CD14-positive monocyte (primary cell): ENCODE measurements at regions not wholly inside any gene's neighbourhood (a gene's known extent, or its start where the extent isn't known, plus 50 kb on each side); places are given as distances from the start of the nearest gene placed in this dataset.

ENCODE experiments used
- DNase-seq, 3 donors: peaks; one replicate each; pipeline ENCODE4 v3.0.0-alpha.2; 2011 to 2022
- H2AFZ ChIP-seq: 2 replicates; pipeline ENCODE4 v1.6.0; 2012; ENCODE audit warnings: mild to moderate bottlenecking, low read depth, low read length, inconsistent platforms; ENCODE audit not compliant: insufficient read depth, poor library complexity, severe bottlenecking
- H3K27ac ChIP-seq, 2 donors: 1 replicate in 1 of 2; 2 replicates in 1 of 2; pipeline ENCODE4 v1.5.1; 2012 to 2013; ENCODE audit warnings: low read length in 2 of 2, control low read depth in 1 of 2, inconsistent platforms in 1 of 2, low read depth in 1 of 2, mild to moderate bottlenecking in 1 of 2
- H3K27me3 ChIP-seq, 2 donors: one replicate each; pipeline versions ENCODE4 v1.6.0 to v1.6.1; 2011 to 2013; ENCODE audit warnings: low read length in 2 of 2; ENCODE audit not compliant: control insufficient read depth in 2 of 2, insufficient read depth in 2 of 2
- H3K36me3 ChIP-seq, 2 donors: replicated peaks in 1 of 2; 1 replicate in 1 of 2; 2 replicates in 1 of 2; pipeline versions ENCODE4 v1.5.1 to v1.6.1; 2012 to 2013; ENCODE audit warnings: low read length in 2 of 2, control low read depth in 1 of 2, inconsistent platforms in 1 of 2, mild to moderate bottlenecking in 1 of 2; ENCODE audit not compliant: insufficient read depth in 2 of 2, control insufficient read depth in 1 of 2
- H3K4me1 ChIP-seq, 2 donors: 1 replicate in 1 of 2; 2 replicates in 1 of 2; pipeline versions ENCODE4 v1.5.1 to v1.6.1; 2012 to 2013; ENCODE audit warnings: low read length in 2 of 2, control low read depth in 1 of 2, inconsistent platforms in 1 of 2, mild to moderate bottlenecking in 1 of 2, moderate library complexity in 1 of 2; ENCODE audit not compliant: insufficient read depth in 2 of 2, control insufficient read depth in 1 of 2
- H3K4me2 ChIP-seq: replicated peaks from 2 replicates; pipeline ENCODE3; 2012; ENCODE audit warnings: low read length, moderate library complexity, mild to moderate bottlenecking; ENCODE audit not compliant: poor library complexity, severe bottlenecking; ENCODE audit errors: extremely low read depth
- H3K4me3 ChIP-seq, 3 experiments: fragments of 200-600 bp in 1 of 3; sonication (generic) in 1 of 3; replicated peaks in 1 of 3; 1 replicate in 2 of 3; 2 replicates in 1 of 3; pipeline ENCODE4 v1.5.1; 2011 to 2013; ENCODE audit warnings: low read length in 3 of 3, mild to moderate bottlenecking in 3 of 3, control low read depth in 2 of 3, low read depth in 2 of 3, inconsistent platforms in 1 of 3, moderate library complexity in 1 of 3
- H3K79me2 ChIP-seq: 2 replicates; pipeline ENCODE4 v1.6.0; 2012; ENCODE audit warnings: mild to moderate bottlenecking, control low read depth, inconsistent platforms, low read length, moderate library complexity; ENCODE audit not compliant: insufficient read depth
- H3K9ac ChIP-seq: 2 replicates; pipeline ENCODE4 v1.6.0; 2017; ENCODE audit warnings: low read length, mild to moderate bottlenecking; ENCODE audit not compliant: insufficient read depth, poor library complexity, severe bottlenecking
- H3K9me3 ChIP-seq, 2 donors: replicated peaks in 1 of 2; 1 replicate in 1 of 2; 2 replicates in 1 of 2; pipeline versions ENCODE4 v1.5.1 to v1.6.1; 2012 to 2013; ENCODE audit warnings: low read length in 2 of 2, control low read depth in 1 of 2; ENCODE audit not compliant: control insufficient read depth in 1 of 2, insufficient read depth in 1 of 2
- H4K20me1 ChIP-seq: 2 replicates; pipeline ENCODE4 v1.6.0; 2012; ENCODE audit warnings: mild to moderate bottlenecking, low read length, control low read depth, moderate library complexity; ENCODE audit not compliant: insufficient read depth
- H3K27ac Mint-ChIP-seq, 7 donors: one replicate each; pipeline ENCODE4 v1.8.0; 2020; ENCODE audit warnings: mild to moderate bottlenecking in 7 of 7, mixed read lengths in 7 of 7, moderate library complexity in 6 of 7, inconsistent platforms in 2 of 7
- H3K27me3 Mint-ChIP-seq, 3 donors: one replicate each; pipeline ENCODE4 v1.8.0; 2021 to 2022; ENCODE audit warnings: low read depth in 3 of 3, mild to moderate bottlenecking in 3 of 3, mixed read lengths in 3 of 3, moderate library complexity in 3 of 3, inconsistent platforms in 1 of 3
- H3K36me3 Mint-ChIP-seq, 2 donors: one replicate each; pipeline ENCODE4 v1.8.0; 2020; ENCODE audit warnings: mixed read lengths in 2 of 2, inconsistent platforms in 1 of 2, mild to moderate bottlenecking in 1 of 2
- H3K4me1 Mint-ChIP-seq: one replicate; pipeline ENCODE4 v1.8.0; 2020; ENCODE audit warnings: mild to moderate bottlenecking, mixed read lengths
- H3K4me3 Mint-ChIP-seq, 2 donors: one replicate each; pipeline ENCODE4 v1.8.0; 2020; ENCODE audit warnings: mild to moderate bottlenecking in 2 of 2, mixed read lengths in 2 of 2, moderate library complexity in 1 of 2
- H3K9me3 Mint-ChIP-seq, 7 donors: one replicate each; pipeline ENCODE4 v1.8.0; 2020 to 2022; ENCODE audit warnings: mixed read lengths in 7 of 7, mild to moderate bottlenecking in 6 of 7, moderate library complexity in 6 of 7, inconsistent platforms in 2 of 7
- CTCF ChIP-seq: fragments of 200-600 bp; IDR thresholded peaks from one replicate; pipeline ENCODE4 v1.8.0; 2022; ENCODE audit warnings: antibody characterized with exemption, mild to moderate bottlenecking
- WGBS: methylation state at CpG from one replicate; pipeline ENCODE4 v1.1.5; 2013; ENCODE audit warnings: missing lambda C conversion rate; ENCODE audit not compliant: insufficient coverage; 5-methylcytosine and 5-hydroxymethylcytosine counted together
- intact Hi-C, 2 donors: fragments of 100-400 bp; cut with micrococcal nuclease; formaldehyde crosslinking; loops; one replicate each; pipeline versions ENCODE4 v1.15.0 to v1.15.1; 2023

DNA sequence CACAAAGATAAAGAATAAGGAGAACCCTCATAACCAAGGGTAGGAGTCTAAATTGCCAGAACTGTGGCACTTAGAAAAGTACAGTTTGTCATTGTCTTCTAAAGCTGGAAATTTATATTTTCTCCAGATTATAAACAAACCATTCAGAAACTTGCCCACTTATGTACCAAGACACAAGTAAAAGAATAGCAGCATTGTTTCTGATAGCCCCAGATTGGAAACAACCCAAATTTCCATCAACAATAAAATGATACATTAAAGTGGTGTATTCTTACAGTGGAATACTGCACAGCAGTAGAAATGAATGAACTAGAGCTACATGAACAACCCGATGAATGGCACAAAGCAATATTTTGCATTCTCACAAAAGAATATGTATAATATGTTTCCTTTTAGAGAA is 63.1 kb upstream of the PDHA1 start:
- Histone ChIP-seq H3K4me2 (no peak overlapping the region), H3K9ac (no peak overlapping the region), H3K4me3 (no peak overlapping the region), H3K27me3 (peaks cover 0 to 2% of the 10 kb centered on the region in 2 donors), H3K9me3 (no peaks in the 10 kb centered on the region), H2AFZ (no peak overlapping the region), H3K79me2 (no peaks in the 10 kb centered on the region), H3K36me3 (no peaks in the 10 kb centered on the region), H4K20me1 (no peaks in the 10 kb centered on the region), H3K27ac (no peak overlapping the region), H3K4me1 (no peaks in the 10 kb centered on the region)
- no peak overlapping the region for H3K27ac Mint-ChIP-seq
- H3K36me3 Mint-ChIP-seq, result no peaks in the 10 kb centered on the region
- TF ChIP-seq CTCF, result no peak
- intact Hi-C loops, result no loop called here
- H3K4me1 Mint-ChIP-seq, result no peaks in the 10 kb centered on the region
- peaks cover 0 to 3% (median 0%) of the 10 kb centered on the region in 3 donors for H3K27me3 Mint-ChIP-seq
- peaks cover 0 to 11% (median 3%) of the 10 kb centered on the region in 7 donors for H3K9me3 Mint-ChIP-seq
- H3K4me3 Mint-ChIP-seq, result no peak overlapping the region
- no CpG with 5 or more reads among the region's 1 CpG for WGBS
- no peak for DNase-seq

DNA sequence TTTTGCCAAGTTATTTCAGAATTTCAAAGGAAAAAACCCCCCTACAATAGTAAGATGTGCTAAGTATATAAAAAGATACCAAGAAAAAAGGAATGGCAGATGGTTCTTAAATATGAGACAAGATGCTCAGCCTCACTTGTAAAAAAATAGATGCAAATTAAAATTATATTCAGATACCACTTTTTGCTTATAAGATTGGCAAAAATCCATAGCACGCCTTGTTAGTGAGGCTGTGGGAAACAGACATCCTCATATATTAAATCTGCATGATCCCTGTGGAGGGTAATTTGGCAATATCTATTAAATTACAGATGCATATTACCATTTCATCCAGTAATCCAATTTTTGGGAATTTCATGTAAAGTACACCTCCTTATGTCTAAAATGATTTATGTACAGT is 62.5 kb upstream of the PDHA1 start:
- Mint-ChIP-seq H3K36me3 (no peaks in the 10 kb centered on the region), H3K27ac (no peak overlapping the region), H3K4me3 (no peak overlapping the region), H3K9me3 (peaks cover 0 to 11% (median 5%) of the 10 kb centered on the region in 7 donors), H3K4me1 (no peaks in the 10 kb centered on the region), H3K27me3 (peaks cover 0 to 3% (median 0%) of the 10 kb centered on the region in 3 donors)
- Histone ChIP-seq H3K4me1 (no peaks in the 10 kb centered on the region), H3K36me3 (no peaks in the 10 kb centered on the region), H2AFZ (no peak overlapping the region), H4K20me1 (no peaks in the 10 kb centered on the region), H3K27me3 (peaks cover 0 to 2% of the 10 kb centered on the region in 2 donors), H3K9me3 (no peaks in the 10 kb centered on the region), H3K4me3 (no peak overlapping the region), H3K4me2 (no peak overlapping the region), H3K9ac (no peak overlapping the region), H3K79me2 (no peaks in the 10 kb centered on the region), H3K27ac (no peak overlapping the region)
- no CpG with 5 or more reads among the region's 1 CpG for WGBS
- intact Hi-C loops, result no loop called here
- DNase-seq, result no peak
- TF ChIP-seq CTCF, result no peak
